ENCODE measurements at regions not wholly inside any gene's neighbourhood (a gene's known extent, or its start where the extent isn't known, plus 50 kb on each side); places are given as distances from the start of the nearest gene placed in this dataset.

DNA sequence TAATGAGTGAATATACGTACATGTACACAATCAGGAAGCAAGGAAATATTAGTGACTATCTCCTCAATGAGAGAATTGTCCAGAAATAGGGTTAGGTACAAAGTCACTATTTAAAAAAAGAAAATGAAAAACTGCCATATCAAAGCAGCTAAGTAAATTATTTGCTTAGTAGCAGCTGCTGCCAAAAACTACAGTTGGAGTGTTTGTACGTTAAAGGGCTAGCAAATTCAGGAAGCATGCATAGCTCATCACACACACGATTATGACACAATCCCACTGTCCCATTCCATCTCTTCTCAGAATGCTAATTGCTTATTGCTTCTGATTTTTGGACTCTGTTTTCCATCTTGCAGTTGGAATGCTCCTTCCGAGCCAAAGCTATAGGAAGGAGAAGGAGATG lies 2012.5 kb upstream of the LRRTM1 start:
- Histone ChIP-seq H3K27ac (no peak overlapping the region), H3K4me3 (no peak overlapping the region), H3K36me3 (no peaks in the 10 kb centered on the region), H3K4me1 (replicated peaks) (no peaks in the 10 kb centered on the region), H3K27me3 (replicated peaks) (no peaks in the 10 kb centered on the region), H3K9me3 (replicated peaks) (0 out of 2 replicates have a peak, but pooled peaks cover 5% of the 10 kb centered on the region)
- no peak for DNase-seq (ENCODE audit: low read depth in 1 of 2, low spot score in 2 of 2)

DNA sequence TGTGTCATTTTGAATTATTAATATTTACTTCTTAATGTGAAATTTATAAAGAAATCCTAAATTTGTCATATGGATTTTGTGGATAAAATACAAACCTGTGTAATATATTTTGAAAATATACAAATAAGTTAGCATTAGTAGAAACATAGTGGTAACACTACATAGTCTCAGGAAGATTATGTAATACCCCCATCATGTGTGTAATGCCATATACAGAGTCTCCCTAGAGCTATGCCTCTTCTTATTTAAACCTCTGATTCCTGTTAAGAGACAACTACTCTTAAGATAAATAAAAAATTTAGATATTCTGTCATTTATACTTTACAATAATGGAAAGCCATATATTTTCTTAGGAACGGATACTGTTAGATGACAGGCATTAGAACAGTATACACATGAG lies 2012.0 kb upstream of the LRRTM1 start:
- no peaks in the 10 kb centered on the region for H3K4me1 ChIP-seq (replicated peaks)
- no peaks in the 10 kb centered on the region for H3K27me3 ChIP-seq (replicated peaks)
- H3K27ac ChIP-seq, result no peak overlapping the region
- H3K36me3 ChIP-seq, result no peaks in the 10 kb centered on the region
- no peak for DNase-seq (ENCODE audit: low read depth in 1 of 2, low spot score in 2 of 2)
- 0 out of 2 replicates have a peak, but pooled peaks cover 5% of the 10 kb centered on the region for H3K9me3 ChIP-seq (replicated peaks)
- no peak overlapping the region for H3K4me3 ChIP-seq

DNA sequence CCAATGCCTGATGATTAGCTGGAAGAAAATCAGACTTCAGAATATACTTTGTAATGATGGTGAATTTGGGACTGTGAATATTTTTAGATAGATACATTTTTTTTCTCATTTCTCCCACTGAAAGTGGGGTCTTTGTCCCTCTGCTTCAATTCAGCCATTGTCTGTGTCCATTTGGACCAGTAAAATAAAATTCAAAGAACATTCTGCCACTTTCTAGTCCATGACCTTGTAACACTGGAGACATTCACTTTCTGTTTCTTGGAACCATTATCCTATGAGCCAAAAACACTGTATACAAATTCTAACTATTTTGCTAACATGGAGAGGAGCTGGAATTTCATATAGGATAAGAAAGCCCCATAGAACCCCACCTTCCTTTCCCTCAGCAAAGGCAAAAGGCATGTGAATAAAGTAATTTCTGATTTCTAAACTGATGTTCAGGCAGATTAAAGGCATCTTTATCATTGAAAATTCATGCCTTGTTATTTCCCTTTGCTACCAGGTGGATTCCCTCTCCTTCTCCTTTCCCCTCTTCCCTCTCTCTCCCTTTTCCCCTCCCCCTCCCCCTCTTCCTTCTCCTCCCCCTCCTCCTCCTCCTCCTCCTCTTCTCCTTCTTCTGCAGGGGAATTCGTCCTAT lies 2010.4 kb upstream of the LRRTM1 start:
- DNase-seq (ENCODE audit: low read depth in 1 of 2, low spot score in 2 of 2), result no peak
- Histone ChIP-seq H3K27ac (no peak overlapping the region), H3K4me3 (no peak overlapping the region)

DNA sequence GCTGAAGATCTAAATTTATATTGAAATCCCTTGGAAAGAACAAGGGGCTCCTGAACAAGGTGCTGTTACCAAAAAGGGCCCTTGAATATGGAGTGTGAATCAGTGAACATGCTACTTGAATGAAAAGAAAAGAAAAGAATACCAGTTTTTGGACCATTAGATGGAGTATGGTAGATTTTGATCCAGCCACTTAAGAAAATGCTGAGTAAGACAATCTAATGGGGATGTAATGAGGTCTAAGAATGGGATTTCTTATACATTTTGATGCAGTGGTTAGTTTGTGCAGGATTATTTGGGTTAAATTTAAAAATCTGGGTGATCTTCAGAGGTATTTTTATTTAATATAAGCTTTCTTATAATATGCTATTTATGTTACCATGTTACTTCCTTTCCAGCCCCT lies 2003.0 kb upstream of the LRRTM1 start:
- H3K27ac ChIP-seq, result no peak overlapping the region
- H3K9me3 ChIP-seq (replicated peaks), result no peaks in the 10 kb centered on the region; the same call in 1 of the 2 replicates
- no peak for DNase-seq (ENCODE audit: low read depth in 1 of 2, low spot score in 2 of 2)
- no peaks in the 10 kb centered on the region for H3K27me3 ChIP-seq (replicated peaks)
- H3K4me3 ChIP-seq, result no peak overlapping the region
- H3K4me1 ChIP-seq (replicated peaks), result no peaks in the 10 kb centered on the region
- no peaks in the 10 kb centered on the region for H3K36me3 ChIP-seq

More for the DNA sequence above, 2010.4 kb upstream of the LRRTM1 start:
- Histone ChIP-seq H3K9me3 (replicated peaks) (no peaks in the 10 kb centered on the region), H3K4me1 (replicated peaks) (no peaks in the 10 kb centered on the region), H3K27me3 (replicated peaks) (no peaks in the 10 kb centered on the region), H3K36me3 (no peaks in the 10 kb centered on the region)

DNA sequence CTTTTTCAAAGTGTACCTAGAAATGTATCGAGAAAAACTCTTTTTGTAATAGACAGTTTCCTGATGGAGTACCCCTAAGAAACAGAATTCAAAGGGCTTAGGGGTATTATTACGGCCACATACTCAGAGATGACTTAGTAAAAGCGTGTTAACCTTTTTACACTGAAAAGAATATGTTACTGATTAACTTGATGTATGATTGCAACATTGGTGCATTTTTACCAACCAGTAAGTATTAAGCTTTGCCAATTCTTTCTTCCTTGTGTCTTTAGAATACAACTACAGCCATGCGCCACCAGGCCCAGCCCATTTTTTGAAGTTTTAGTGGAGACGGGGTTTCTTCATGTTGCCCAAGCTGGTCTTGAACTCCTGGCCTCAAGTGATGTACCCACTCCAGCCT lies 1997.0 kb upstream of the LRRTM1 start:
- no peaks in the 10 kb centered on the region for H3K27me3 ChIP-seq (replicated peaks)
- no peak overlapping the region for H3K27ac ChIP-seq
- no peaks in the 10 kb centered on the region for H3K9me3 ChIP-seq (replicated peaks)

DNA sequence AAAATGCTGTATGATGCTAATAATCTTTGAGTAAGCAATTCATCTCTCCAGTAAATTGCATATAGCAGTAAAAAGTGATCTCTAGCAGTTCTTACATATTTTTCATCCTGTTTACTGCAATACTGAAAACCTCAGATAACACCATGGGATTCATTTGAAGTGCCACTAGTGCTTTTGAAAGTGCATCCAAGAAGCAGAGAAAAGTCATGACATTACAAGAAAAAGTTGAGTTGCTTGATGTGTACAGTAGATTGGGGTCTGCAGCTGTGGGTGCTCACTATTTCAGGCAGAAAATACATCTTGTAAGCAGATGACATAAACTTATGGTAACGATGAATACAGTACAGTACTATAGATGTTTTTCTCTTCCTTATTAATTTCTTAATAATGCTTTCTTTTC lies 1984.9 kb upstream of the LRRTM1 start:
- Histone ChIP-seq H3K27me3 (replicated peaks) (no peaks in the 10 kb centered on the region), H3K4me1 (replicated peaks) (no peaks in the 10 kb centered on the region), H3K36me3 (no peaks in the 10 kb centered on the region), H3K9me3 (replicated peaks) (no peaks in the 10 kb centered on the region; the same call in 1 of the 2 replicates), H3K27ac (no peak overlapping the region), H3K4me3 (no peak overlapping the region)
- DNase-seq (ENCODE audit: low read depth in 1 of 2, low spot score in 2 of 2), result no peak

More for the DNA sequence above, 1997.0 kb upstream of the LRRTM1 start:
- no peak for DNase-seq (ENCODE audit: low read depth in 1 of 2, low spot score in 2 of 2)
- H3K36me3 ChIP-seq, result no peaks in the 10 kb centered on the region
- no peak overlapping the region for H3K4me3 ChIP-seq
- H3K4me1 ChIP-seq (replicated peaks), result no peaks in the 10 kb centered on the region

DNA sequence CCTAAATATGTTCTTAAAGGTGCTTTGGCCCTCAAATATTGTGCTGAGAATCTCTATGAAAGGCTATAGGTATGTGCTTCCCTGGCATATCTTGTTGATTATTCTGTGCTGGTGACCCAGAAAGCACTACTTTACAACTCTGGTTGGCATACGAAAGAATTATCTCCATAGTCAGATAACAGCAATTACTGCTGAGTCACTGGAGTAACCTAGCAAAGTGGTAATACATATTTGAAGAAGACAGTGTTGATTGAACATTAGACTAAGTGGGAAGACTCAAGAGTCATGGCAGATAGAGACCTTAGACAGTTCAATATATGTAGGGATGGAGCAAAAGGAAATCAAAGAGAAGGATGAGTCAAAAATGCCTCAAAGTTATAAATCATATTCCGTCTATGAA lies 1978.5 kb upstream of the LRRTM1 start:
- Histone ChIP-seq H3K36me3 (no peaks in the 10 kb centered on the region), H3K4me3 (no peak overlapping the region), H3K4me1 (replicated peaks) (no peaks in the 10 kb centered on the region), H3K9me3 (replicated peaks) (no peaks in the 10 kb centered on the region; the same call in 1 of the 2 replicates), H3K27ac (no peak overlapping the region), H3K27me3 (replicated peaks) (no peaks in the 10 kb centered on the region)
- no peak for DNase-seq (ENCODE audit: low read depth in 1 of 2, low spot score in 2 of 2)

DNA sequence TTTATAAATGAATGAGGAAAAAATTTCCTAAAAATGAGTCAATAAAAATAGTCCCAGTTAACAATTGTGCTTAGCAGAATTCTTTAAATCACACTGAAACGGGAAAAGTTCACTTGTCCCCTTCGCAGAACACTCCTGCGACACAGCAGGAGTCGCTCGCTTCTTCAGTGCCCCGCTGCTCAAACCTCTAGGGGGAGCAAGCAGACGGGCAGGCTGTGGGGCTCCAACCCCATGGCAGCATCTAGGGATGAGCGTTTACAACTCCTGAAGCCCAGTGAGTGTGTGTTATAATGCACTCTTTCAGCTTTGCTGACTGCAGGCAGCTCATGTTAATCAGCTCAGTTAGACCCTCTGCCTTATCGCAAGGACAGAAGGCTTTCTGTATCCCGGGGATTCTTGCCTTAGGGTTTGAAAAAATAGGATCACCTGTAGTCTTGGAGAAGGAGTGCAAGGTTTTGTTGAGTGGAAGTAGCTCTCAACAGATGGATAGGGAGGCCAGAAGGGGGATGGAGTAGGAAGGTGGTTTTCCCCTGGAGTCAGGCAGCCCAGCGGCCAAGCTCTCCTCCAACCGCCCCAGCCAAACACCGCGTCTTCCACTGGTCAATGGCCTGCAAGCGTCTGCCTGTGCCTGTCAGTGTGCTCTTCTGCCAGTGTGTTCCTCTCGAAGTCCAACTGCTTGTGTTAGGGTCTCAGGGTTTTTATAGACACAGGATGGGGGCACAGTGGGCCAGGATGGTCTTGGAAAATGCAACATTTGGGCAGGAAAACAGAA lies 1977.7 kb upstream of the LRRTM1 start:
- H3K36me3 ChIP-seq, result no peaks in the 10 kb centered on the region
- no peak overlapping the region for H3K27ac ChIP-seq
- no peak overlapping the region for H3K4me3 ChIP-seq
- no peaks in the 10 kb centered on the region for H3K4me1 ChIP-seq (replicated peaks)
- no peaks in the 10 kb centered on the region; the same call in 1 of the 2 replicates for H3K9me3 ChIP-seq (replicated peaks)
- H3K27me3 ChIP-seq (replicated peaks), result no peaks in the 10 kb centered on the region
- no peak for DNase-seq (ENCODE audit: low read depth in 1 of 2, low spot score in 2 of 2)

DNA sequence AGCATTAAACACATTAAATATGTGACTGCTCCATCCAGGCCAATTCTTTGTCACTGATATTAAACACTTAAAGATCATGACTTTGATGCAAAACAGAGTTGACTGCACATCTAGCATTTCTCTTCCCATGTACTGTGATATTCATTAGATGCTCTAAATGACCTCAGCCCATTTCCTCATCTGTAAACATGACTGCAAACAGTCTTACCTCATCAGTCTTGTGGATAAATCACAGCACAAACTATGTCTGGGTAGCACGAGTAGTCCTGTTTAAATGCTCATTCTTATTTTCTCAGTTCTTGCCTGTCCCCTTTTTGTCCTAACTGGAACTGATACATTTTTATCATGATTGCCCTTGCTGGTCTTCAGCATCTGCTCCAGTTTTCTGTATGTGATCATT lies 1974.8 kb upstream of the LRRTM1 start:
- Histone ChIP-seq H3K4me3 (no peak overlapping the region), H3K27ac (no peak overlapping the region), H3K4me1 (replicated peaks) (no peaks in the 10 kb centered on the region), H3K9me3 (replicated peaks) (no peaks in the 10 kb centered on the region; the same call in none of the 2 replicates), H3K36me3 (no peaks in the 10 kb centered on the region), H3K27me3 (replicated peaks) (no peaks in the 10 kb centered on the region)
- no peak for DNase-seq (ENCODE audit: low read depth in 1 of 2, low spot score in 2 of 2)

DNA sequence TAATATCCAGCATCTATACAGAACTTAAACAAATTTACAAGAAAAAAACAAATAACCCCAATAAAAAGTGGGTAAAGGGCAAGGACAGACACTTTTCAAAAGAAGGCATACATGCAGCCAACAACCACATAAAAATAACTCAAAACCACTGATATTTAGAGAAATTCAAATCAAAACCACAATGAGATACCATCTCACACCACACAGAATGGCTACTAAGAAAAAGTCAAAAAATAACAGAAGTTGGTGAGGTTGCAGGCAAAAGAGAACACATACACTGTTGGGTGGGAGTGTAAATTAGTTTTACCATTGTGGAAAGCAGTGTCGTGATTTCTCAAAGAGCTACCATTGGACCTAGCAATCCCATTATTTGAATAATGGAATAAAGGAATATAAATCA lies 1973.9 kb upstream of the LRRTM1 start:
- no peaks in the 10 kb centered on the region for H3K4me1 ChIP-seq (replicated peaks)
- no peaks in the 10 kb centered on the region; the same call in none of the 2 replicates for H3K9me3 ChIP-seq (replicated peaks)
- H3K27me3 ChIP-seq (replicated peaks), result no peaks in the 10 kb centered on the region
- no peak overlapping the region for H3K27ac ChIP-seq
- DNase-seq (ENCODE audit: low read depth in 1 of 2, low spot score in 2 of 2), result no peak
- no peaks in the 10 kb centered on the region for H3K36me3 ChIP-seq
- no peak overlapping the region for H3K4me3 ChIP-seq

DNA sequence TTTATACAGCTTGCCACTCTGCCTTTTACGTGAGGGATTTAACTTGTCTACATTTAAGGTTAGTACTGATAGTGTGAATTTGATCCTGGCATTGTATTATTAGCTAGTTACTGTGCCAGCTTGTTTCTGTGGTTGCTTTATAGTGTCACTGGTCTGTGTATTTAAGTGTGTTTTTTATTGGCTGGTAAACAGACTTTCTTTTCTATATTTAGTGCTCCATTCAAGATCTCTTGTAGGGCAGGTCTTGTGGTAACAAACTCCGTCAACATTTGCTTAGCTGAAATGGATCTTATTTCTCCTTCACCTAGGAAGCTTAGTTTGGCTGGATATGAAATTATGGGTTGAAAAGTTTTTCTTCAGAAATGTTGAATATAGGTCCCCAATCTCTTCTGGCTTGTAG lies 1971.0 kb upstream of the LRRTM1 start:
- DNase-seq (ENCODE audit: low read depth in 1 of 2, low spot score in 2 of 2), result no peak

DNA sequence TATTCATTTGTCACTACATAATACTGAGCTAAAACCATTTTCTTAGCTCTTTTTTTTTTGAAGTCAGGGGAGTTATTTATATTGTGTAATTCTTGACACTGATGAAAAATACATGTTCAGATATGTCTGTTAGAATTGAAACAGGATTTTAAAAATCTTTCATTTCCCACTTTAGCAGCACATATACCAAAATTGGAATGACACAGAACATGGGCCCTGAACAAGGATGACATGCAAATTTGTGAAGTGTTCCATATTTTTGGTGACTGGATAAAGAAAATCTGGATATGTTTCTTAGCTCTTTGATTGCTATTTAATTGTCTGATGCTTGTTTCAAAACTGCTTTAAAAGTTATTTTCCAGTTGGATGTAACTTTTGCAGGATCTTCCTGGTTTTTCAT lies 1963.9 kb upstream of the LRRTM1 start:
- Histone ChIP-seq H3K36me3 (no peaks in the 10 kb centered on the region), H3K27me3 (replicated peaks) (no peaks in the 10 kb centered on the region), H3K4me1 (replicated peaks) (no peaks in the 10 kb centered on the region), H3K27ac (no peak overlapping the region), H3K4me3 (no peak overlapping the region), H3K9me3 (replicated peaks) (no peaks in the 10 kb centered on the region; the same call in 1 of the 2 replicates)
- DNase-seq (ENCODE audit: low read depth in 1 of 2, low spot score in 2 of 2), result no peak

More for the DNA sequence above, 1971.0 kb upstream of the LRRTM1 start:
- Histone ChIP-seq H3K27me3 (replicated peaks) (no peaks in the 10 kb centered on the region), H3K4me3 (no peak overlapping the region), H3K9me3 (replicated peaks) (no peaks in the 10 kb centered on the region; the same call in 1 of the 2 replicates), H3K27ac (no peak overlapping the region), H3K4me1 (replicated peaks) (no peaks in the 10 kb centered on the region), H3K36me3 (no peaks in the 10 kb centered on the region)

DNA sequence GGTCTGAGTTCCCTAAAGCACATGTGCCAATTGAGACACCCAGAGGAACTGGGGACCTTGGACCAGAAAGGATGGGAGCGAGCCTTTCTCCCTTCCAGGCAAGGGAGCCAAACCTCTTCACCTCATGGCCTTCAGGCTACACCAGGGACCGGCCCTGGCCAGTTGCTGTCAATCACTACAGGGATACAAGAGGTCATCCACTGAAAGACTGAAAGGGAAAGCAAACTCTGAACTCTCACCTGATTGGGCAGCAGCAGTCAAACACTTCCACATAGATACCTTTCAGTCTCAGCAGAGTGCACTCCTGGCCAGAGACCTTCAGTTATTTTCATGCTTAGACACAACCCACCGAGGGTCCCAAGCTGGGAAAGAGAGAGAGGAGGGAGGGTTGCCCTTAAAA lies 1956.0 kb upstream of the LRRTM1 start:
- no peak for DNase-seq (ENCODE audit: low read depth in 1 of 2, low spot score in 2 of 2)
- peaks cover 4% of the 10 kb centered on the region; the same call in 1 of the 2 replicates for H3K9me3 ChIP-seq (replicated peaks)
- no peak overlapping the region for H3K4me3 ChIP-seq
- no peaks in the 10 kb centered on the region for H3K4me1 ChIP-seq (replicated peaks)
- H3K27me3 ChIP-seq (replicated peaks), result no peaks in the 10 kb centered on the region
- no peak overlapping the region for H3K27ac ChIP-seq
- H3K36me3 ChIP-seq, result no peaks in the 10 kb centered on the region

DNA sequence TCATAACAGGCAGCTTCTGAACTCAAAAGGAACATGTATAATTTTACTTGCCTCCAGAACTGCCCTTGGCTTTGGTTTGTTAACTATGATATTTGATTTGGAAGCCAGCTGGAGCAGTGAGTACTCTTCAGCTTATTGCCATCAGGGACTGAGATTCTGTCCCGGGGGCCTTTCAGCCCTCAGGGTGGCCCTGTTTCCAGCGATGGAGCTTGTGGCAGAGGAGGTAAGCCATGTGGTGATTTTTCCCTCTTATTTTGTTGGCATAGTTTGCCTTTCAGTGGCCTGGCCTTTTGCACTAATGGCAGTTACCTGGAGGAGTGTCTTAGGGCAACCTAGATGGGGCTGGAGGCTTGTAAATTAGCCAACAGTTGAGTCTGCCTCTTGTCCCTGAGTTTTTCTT lies 1955.0 kb upstream of the LRRTM1 start:
- H3K9me3 ChIP-seq (replicated peaks), result peaks cover 4% of the 10 kb centered on the region; the same call in 1 of the 2 replicates
- no peak overlapping the region for H3K27ac ChIP-seq
- DNase-seq (ENCODE audit: low read depth in 1 of 2, low spot score in 2 of 2), result no peak
- H3K4me1 ChIP-seq (replicated peaks), result no peaks in the 10 kb centered on the region
- no peaks in the 10 kb centered on the region for H3K27me3 ChIP-seq (replicated peaks)
- H3K4me3 ChIP-seq, result no peak overlapping the region
- no peaks in the 10 kb centered on the region for H3K36me3 ChIP-seq
